HepG2 (cell line): ENCODE measurements at regions not wholly inside any gene's neighbourhood (a gene's known extent, or its start where the extent isn't known, plus 50 kb on each side); places are given as distances from the start of the nearest gene placed in this dataset.

ENCODE experiments used
- ATAC-seq: fragments of 200-7000 bp; cut with Tn5 transposase; 3 replicates; pipeline ENCODE4 v1.9.1; 2020; ENCODE audit warnings: mild to moderate bottlenecking, moderate library complexity
- BruUV-seq: library from RNA; stranded (reverse); fragments of 400-500 nt; replicated peaks from 2 replicates; lab custom pipeline; 2021; lab: Mats Ljungman, UMichigan
- CTCF ChIA-PET: fragments of 300-600 bp; formaldehyde crosslinking; extraction: SDS; loops from one replicate; lab custom pipeline; 2021; ENCODE audit warnings: low total read pairs, inconsistent platforms, low intra/inter-chr PET ratio; lab: Yijun Ruan, JAX
- POLR2A ChIA-PET: fragments of 350-600 bp; sonication (Branson Sonifier 250); formaldehyde crosslinking; loops from one replicate; lab custom pipeline; 2020; ENCODE audit warnings: antibody characterized with exemption, inconsistent platforms; lab: Yijun Ruan, JAX
- DNase-seq: peaks from one replicate; pipeline ENCODE4 v3.0.0-alpha.2; 2015; ENCODE audit warnings: low spot score
- FAIRE-seq: peaks from 3 replicates; lab custom pipeline; 2011; peaks lifted over from hg19 to GRCh38; lab: Jason Lieb, UNC
- H2AFZ ChIP-seq: one replicate; pipeline ENCODE4 v1.6.1; 2011; ENCODE audit warnings: low read length, inconsistent platforms
- H3K27ac ChIP-seq: fragments of 300-600 bp; 3 replicates; pipeline ENCODE4 v1.8.0; 2011; ENCODE audit warnings: mixed run types, mild to moderate bottlenecking, mixed read lengths, low read length, inconsistent platforms; ENCODE audit not compliant: insufficient read depth; ENCODE audit errors: extremely low read length
- H3K27me3 ChIP-seq, 2 experiments: fragments of 200-600 bp in 1 of 2; 2 replicates in 1 of 2; 3 replicates in 1 of 2; pipeline versions ENCODE4 v1.6.0 to v1.8.0; 2011; ENCODE audit warnings: low read length in 2 of 2, mild to moderate bottlenecking in 2 of 2, moderate library complexity in 2 of 2, inconsistent platforms in 1 of 2; ENCODE audit not compliant: insufficient read depth in 2 of 2, control insufficient read depth in 1 of 2
- H3K36me3 ChIP-seq, 2 experiments: fragments of 200-600 bp in 1 of 2; replicated peaks in 1 of 2; 2 replicates in 1 of 2; 3 replicates in 1 of 2; pipeline versions ENCODE4 v1.5.1 to v1.8.0; 2011; ENCODE audit warnings: low read length in 2 of 2, inconsistent platforms in 1 of 2; ENCODE audit not compliant: insufficient read depth in 2 of 2, control insufficient read depth in 1 of 2
- H3K4me1 ChIP-seq: 2 replicates; pipeline ENCODE4 v1.5.1; 2012; ENCODE audit warnings: low read length, inconsistent platforms; ENCODE audit not compliant: insufficient read depth
- H3K4me2 ChIP-seq: 2 replicates; pipeline ENCODE4 v1.6.0; 2011; ENCODE audit warnings: low read depth, low read length, inconsistent platforms
- H3K4me3 ChIP-seq, 3 experiments: fragments of 200-600 bp in 1 of 3; sonication (generic), shearing (Covaris generic) in 1 of 3; replicated peaks in 1 of 3; 2 replicates each; pipeline ENCODE4 v1.5.1; 2011 to 2016; ENCODE audit warnings: low read length in 3 of 3, inconsistent platforms in 2 of 3, low read depth in 2 of 3, mild to moderate bottlenecking in 2 of 3, control low read depth in 1 of 3, mixed read lengths in 1 of 3; ENCODE audit not compliant: insufficient read depth in 1 of 3
- H3K79me2 ChIP-seq: one replicate; pipeline ENCODE4 v1.6.1; 2011; ENCODE audit warnings: low read length, inconsistent platforms; ENCODE audit not compliant: insufficient read depth
- H3K9ac ChIP-seq: 2 replicates; pipeline ENCODE4 v1.6.0; 2011; ENCODE audit warnings: mild to moderate bottlenecking, low read depth, low read length, inconsistent platforms; ENCODE audit not compliant: insufficient read depth
- H3K9me3 ChIP-seq: 2 replicates; pipeline ENCODE4 v1.5.1; 2012; ENCODE audit warnings: mild to moderate bottlenecking, low read length
- H4K20me1 ChIP-seq: 2 replicates; pipeline ENCODE4 v1.6.0; 2011; ENCODE audit warnings: inconsistent platforms, mild to moderate bottlenecking, low read length, moderate library complexity; ENCODE audit not compliant: insufficient read depth
- KDM3A ChIP-seq: IDR thresholded peaks from 2 replicates; pipeline ENCODE4 v1.6.1; 2018; ENCODE audit warnings: low read depth, missing compliant biosample characterization
- KLF9 ChIP-seq: IDR thresholded peaks from 2 replicates; pipeline ENCODE4 v1.6.1; 2016; ENCODE audit warnings: low read depth
- MLXIP ChIP-seq: sonication (generic); formaldehyde crosslinking; IDR thresholded peaks from 2 replicates; pipeline ENCODE4 v1.9.0; 2021; ENCODE audit warnings: missing genetic modification reagents, borderline replicate concordance
- NFE2L1 ChIP-seq: sonication (generic); formaldehyde crosslinking; IDR thresholded peaks from 2 replicates; pipeline ENCODE4 v1.4.0; 2020; ENCODE audit warnings: missing genetic modification reagents, mild to moderate bottlenecking, borderline replicate concordance
- NFIC ChIP-seq: IDR thresholded peaks from 2 replicates; pipeline ENCODE4 v1.6.1; 2012; ENCODE audit warnings: mild to moderate bottlenecking, low read length, inconsistent platforms
- NFRKB ChIP-seq: fragments of 450-650 bp; IDR thresholded peaks from 2 replicates; pipeline ENCODE4 v1.6.1; 2017
- TBL1XR1 ChIP-seq: fragments of 150-350 bp; IDR thresholded peaks from 2 replicates; pipeline ENCODE4 v1.6.1; 2014; ENCODE audit warnings: borderline replicate concordance, low read length; ENCODE audit not compliant: partially characterized antibody
- TEAD2 ChIP-seq: sonication (generic); formaldehyde crosslinking; IDR thresholded peaks from 2 replicates; pipeline ENCODE4 v1.9.0; 2021; ENCODE audit warnings: missing genetic modification reagents
- ZBTB2 ChIP-seq: sonication (generic); formaldehyde crosslinking; IDR thresholded peaks from 2 replicates; pipeline ENCODE4 v1.8.0; 2022; ENCODE audit warnings: low read depth, missing genetic modification reagents
- ZBTB20 ChIP-seq: sonication (generic); formaldehyde crosslinking; IDR thresholded peaks from 2 replicates; pipeline ENCODE4 v1.8.1; 2023; ENCODE audit warnings: missing genetic modification reagents, low read depth, mild to moderate bottlenecking, borderline replicate concordance
- ZEB1 ChIP-seq: IDR thresholded peaks from 2 replicates; pipeline ENCODE4 v1.6.1; 2012; ENCODE audit warnings: mild to moderate bottlenecking, low read depth, inconsistent platforms; ENCODE audit not compliant: insufficient replicate concordance
- ZNF253 ChIP-seq: sonication (generic); formaldehyde crosslinking; IDR thresholded peaks from 2 replicates; pipeline ENCODE4 v1.8.0; 2022; ENCODE audit warnings: mild to moderate bottlenecking, missing genetic modification reagents, borderline replicate concordance
- WGBS: methylation state at CpG from one replicate; pipeline ENCODE4 v1.1.6; 2017; ENCODE audit warnings: low lambda C conversion rate; 5-methylcytosine and 5-hydroxymethylcytosine counted together
- in situ Hi-C: cut with HindIII; loops from 2 replicates; pipeline ENCODE4 v1.10.0; 2017; ENCODE audit warnings: low pct_unique_long_range_greater_than_20kb; ENCODE audit not compliant: extremely low pct_ligation_motif_present
- intact Hi-C: fragments of 100-400 bp; cut with micrococcal nuclease; formaldehyde crosslinking; loops from one replicate; pipeline ENCODE4 v1.10.0; 2022; ENCODE audit not compliant: unreplicated experiment

GRCh38 chr6:142005021-142005420 is 127.7 kb upstream of the GJE1 start:
- FAIRE-seq (no peak), DNase-seq (no peak), ATAC-seq (no peak)
- Histone ChIP-seq H2AFZ (no peak overlapping the region), H3K4me3 (no peak overlapping the region), H3K79me2 (no peaks in the 10 kb centered on the region), H3K4me2 (no peak overlapping the region), H3K9ac (no peak overlapping the region), H3K27ac (no peak overlapping the region), H3K27me3 (no peaks in the 10 kb centered on the region), H3K36me3 (no peaks in the 10 kb centered on the region), H3K4me1 (no peaks in the 10 kb centered on the region), H4K20me1 (no peaks in the 10 kb centered on the region), H3K9me3 (no peaks in the 10 kb centered on the region)
- ChIA-PET CTCF (no interaction called here), POLR2A (no interaction called here)
- in situ Hi-C loops (no loop called here), intact Hi-C loops (no loop called here)
- BruUV-seq: no TSS peak
- no peak for TF ChIP-seq ZEB1
- TF ChIP-seq ZBTB2: no peak
- TF ChIP-seq NFIC: no peak
- no peak for TF ChIP-seq ZNF253 (CRISPR knock-in tag)
- no peak for TF ChIP-seq MLXIP (CRISPR knock-in tag)
- no peak for TF ChIP-seq ZBTB20 (CRISPR knock-in tag)
- no peak for TF ChIP-seq NFRKB
- TF ChIP-seq TEAD2 (CRISPR knock-in tag): no peak
- TF ChIP-seq KLF9: no peak
- no peak for TF ChIP-seq KDM3A
- no peak for TF ChIP-seq TBL1XR1
- no peak for TF ChIP-seq NFE2L1
- WGBS: 3% methylated on average over 1 of the region's 1 CpG
